HG03432 (cell line): ENCODE measurements at regions not wholly inside any gene's neighbourhood (a gene's known extent, or its start where the extent isn't known, plus 50 kb on each side); places are given as distances from the start of the nearest gene placed in this dataset.

Experiments
- ATAC-seq: cut with Tn5 transposase; IDR thresholded peaks from one replicate; pipeline ENCODE4 v1.9.1; 2021; ENCODE audit warnings: mild to moderate bottlenecking, moderate library complexity; ENCODE audit not compliant: unreplicated experiment

DNA sequence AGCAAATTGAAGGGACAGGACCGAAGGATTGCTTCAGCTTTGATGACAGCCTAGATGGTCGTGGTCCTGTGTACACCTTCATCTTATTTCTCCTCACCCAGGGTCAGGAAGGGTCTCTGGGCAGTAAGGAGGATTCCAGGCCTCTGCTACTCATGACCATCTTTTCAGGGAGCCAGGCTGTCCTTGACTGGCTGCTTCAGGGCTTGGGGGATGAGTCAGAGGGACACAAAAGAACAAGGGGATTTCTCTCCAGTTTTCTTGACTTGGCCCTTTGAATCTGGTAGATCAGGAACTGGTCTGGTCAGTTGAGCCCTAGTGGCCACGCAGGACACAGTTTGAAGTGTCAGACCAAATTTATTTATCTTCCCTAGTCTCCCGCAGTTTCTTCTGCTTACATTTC, 402.1 kb upstream of the CHD6 start:
- ATAC-seq: no peak

DNA sequence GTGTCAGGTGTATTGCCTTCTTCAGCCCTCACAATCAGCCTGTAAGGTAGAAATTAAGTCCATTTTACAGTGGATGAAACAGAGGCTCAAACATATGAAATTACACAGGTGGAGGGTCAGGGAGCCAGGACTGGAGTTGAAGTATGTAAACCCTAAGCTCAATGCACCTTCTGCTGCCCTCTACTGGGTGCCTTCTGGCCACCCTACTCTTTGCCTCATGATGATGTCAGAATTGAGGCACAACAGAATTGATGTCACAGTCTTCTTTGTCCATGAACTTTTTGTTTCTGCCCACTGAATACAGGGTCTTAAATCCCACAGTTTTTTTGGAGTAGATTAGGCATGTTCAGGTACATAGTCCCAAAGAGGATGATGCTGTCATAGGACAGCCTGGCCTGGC, 400.8 kb upstream of the CHD6 start:
- no peak for ATAC-seq

DNA sequence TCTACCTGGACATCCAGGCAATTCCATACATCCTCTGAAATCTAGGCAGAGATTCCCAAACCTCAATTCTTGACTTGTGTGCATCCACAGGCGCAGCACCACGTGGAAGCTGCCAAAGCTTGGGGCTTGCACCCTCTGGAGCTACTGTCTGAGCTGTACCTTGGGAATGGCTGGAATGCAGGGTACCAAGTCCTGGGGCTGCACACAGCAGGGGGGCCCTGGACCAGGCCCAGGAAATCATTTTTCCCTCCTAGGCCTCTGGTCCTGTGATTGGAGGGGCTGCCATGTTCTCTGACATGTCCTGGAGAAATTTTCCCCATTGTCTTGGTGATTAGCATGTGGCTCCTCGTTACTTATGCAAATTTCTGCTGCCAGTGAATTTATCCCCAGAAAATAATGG, 391.9 kb upstream of the CHD6 start:
- ATAC-seq: no peak

DNA sequence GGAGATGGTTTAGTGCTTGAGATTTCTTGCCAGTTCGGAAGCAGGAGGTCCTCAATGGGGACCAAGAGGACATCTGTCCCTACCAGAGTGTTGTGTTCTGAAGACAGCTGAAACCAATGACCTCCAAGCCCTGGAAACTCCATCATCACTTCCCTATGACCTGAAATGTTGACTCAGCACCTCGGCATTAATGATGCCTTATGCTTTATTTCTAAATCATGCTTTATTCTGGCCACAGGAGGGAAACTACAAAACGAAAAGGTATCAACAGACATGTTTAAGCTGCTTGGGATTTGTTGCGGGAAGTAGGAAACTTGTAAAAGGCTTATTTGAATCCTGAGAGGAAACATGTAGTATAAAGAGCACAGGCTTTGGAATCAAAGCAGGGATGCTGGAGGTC, 389.1 kb upstream of the CHD6 start:
- ATAC-seq: no peak

DNA sequence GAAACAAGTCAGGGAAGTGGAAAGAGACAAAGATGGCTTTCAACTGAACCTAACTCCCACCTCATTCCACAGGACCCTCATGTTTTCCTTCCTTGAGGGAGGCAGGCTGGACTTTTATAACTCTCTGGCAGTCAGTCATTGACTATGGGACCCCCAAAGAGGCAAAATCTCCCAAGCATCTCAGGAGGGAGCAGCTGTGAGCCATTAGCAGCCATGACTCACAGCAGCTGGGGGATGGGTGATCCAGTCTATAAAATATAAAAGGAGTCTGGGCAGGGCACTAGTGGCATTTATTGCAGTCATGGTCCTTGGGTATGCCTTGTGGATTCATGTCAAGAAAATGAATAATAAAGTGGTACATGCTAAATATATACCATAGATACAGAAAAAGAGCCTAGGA, 387.0 kb upstream of the CHD6 start:
- no peak for ATAC-seq

DNA sequence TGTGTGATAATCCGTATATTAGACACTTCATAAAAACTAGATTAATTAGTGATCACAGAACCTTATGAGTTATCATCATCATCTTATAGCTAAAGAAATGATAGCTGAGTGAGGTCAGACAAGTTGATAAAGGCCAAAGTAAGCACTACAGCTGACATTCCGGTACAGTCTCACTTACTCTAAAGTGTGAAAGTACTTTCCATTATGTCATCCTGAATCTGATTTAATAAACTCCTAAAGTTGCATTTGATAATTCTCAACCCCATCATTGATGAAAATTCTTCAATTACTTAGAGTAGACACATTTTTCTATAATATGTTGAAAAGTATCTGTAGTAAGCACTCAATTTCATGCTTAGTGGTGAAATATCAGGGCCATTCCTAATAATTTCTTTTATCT, 385.2 kb upstream of the CHD6 start:
- ATAC-seq: no peak

DNA sequence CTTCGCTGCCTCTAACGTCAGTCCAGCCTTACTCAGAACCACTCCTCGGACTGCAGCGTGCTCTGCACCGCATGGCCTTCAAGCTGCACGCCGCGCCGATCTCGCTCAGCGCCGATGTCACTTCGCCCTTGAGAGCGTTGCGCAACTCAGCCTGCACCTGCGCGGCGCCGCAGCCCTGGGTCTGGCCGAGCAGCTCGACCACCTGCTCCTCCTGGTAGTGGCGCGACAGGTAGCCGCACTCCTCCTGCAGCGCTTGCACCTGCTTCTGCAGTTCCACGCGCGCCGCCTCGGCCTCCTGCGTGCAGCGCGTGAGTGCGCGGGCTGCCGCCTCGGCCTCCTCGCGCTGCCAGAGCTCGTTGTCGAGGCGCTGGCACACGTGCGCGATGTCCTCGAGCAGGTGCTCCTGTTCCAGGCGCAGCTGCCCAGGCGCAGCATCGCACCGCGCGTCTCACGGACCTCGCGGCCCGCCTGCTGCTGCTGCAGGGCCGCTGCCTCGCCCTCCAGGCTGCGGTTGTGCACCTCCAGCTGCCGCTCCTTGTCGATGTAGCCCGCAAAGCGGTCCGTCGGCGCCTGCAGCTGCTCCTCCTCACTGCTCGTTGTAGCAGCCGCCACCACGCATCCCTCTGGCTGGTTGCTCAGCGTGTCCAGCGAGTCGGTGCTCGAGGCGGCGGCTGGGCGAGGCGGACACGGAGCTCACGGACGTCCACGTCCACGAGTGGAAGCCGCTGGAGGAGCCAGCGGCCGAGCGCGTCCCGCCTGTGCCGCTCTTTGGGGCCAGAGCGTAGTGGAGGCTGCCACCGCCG, 380.6 kb upstream of the CHD6 start:
- ATAC-seq: no peak

DNA sequence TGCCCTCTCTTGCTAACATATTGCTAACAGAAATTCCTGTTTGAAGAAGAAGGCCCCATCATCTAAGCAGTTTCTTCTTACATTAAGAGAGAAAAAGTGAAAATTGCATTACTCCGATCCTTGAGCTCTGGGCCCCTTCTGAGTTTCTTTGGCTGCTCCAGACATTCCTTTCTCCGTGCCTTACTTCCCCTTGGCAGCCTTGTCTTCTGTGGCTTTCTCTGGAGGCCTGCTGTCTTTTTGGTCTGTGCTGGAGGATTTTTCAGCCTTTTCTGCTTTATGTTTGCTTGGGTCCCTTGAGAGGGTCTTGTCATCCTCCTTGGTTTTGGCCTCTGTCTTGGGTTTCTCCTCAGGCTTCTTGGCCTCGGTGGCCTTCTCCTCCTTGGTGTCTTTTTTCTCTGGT, 378.8 kb upstream of the CHD6 start:
- ATAC-seq: no peak

DNA sequence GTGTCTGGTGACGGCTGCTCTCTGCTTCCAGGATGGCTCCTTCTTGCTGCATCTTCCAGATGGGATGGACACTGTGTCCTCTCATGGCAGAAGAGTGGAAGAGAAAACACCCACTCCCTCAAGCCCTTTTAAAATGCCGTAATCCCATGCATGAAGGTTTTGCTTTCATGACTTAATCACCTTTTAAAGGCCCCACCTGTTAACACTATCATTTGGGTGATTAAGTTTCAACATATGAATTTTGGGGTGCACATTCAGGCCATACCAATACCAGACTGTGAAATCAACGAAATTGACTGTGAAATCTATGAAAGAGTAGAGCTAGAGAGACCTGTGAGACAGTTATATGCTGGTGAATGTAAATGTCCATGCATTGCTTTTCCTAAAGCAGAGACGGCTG, 374.3 kb upstream of the CHD6 start:
- ATAC-seq: no peak

DNA sequence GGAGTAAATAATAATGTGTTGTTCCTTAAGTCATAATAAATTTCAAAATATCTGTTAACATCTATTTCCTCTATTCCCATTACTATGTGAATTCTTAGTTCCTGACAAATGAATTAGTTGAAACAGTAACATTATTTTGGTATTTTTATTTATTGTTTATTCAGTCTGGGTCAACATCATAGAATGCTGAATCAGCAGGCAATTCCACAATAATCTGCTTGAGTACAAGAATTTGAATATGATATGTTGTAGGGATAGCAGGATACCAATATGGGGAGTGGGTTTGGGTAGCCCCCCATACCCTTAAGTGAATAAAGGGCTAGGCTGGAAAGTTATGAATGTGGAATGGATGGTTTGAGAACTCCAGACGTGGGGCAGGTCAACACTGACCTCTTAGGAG, 373.2 kb upstream of the CHD6 start:
- no peak for ATAC-seq

DNA sequence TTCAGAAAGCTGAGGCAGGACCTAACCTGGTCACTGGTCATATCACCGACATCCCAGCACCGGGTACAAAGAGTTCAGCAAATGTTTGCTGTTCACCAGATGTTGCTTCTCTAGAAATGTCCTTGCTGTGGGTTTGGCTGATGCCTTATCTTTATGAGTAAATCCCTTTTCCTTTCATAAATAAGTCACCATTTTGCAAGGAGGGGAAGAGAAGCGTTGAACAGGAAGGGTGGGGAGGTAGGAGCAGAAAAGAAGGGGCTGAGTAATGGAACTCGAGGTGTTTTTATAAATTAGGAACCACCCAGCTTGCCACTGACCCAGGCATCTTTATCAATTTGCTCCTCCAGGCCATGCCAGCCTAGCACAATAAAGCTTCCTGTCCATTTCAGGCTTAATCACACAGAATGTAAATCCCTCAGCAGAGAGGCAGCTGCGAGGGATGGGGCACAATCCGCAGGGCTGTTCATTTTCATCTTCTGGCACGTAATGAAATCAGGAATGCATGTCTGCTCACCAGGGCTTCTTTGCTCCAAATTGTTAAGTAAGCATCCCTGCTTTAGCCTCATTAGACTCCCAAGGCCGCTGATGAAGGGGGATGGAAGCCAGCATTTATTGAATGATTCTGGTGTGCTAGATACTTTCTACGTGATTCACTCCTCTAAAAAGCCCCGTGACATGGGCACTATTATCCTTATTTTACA, 371.9 kb upstream of the CHD6 start:
- ATAC-seq: no peak

DNA sequence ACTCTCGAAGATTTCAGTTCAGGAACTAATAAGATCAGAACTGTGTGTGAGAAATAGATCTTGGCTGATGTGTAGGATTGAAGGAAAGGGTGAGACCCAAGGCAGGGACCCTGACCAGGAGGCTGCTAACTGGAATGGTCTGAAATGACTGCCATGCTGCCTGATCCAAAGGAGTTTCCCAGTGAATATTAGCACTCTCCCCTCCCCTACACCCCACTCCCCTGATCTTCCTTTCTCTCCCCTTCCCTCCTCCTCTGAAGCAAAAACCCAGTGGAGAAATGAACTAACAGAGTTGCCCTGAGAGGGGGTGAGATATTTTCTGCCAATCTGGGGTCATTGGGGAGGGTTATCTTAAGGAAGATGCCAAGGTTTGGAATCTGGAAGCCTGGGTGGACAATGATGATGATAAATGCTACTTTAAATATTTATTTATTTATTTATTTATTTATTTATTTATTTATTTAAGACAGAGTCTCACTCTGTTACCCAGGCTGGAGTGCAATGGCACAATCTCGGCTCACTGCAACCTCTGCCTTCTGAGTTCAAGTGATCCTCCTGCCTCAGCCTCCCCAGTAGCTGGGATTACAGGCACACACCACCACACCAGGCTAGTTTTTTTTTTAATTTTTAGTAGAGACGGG, 371.0 kb upstream of the CHD6 start:
- ATAC-seq: no peak

DNA sequence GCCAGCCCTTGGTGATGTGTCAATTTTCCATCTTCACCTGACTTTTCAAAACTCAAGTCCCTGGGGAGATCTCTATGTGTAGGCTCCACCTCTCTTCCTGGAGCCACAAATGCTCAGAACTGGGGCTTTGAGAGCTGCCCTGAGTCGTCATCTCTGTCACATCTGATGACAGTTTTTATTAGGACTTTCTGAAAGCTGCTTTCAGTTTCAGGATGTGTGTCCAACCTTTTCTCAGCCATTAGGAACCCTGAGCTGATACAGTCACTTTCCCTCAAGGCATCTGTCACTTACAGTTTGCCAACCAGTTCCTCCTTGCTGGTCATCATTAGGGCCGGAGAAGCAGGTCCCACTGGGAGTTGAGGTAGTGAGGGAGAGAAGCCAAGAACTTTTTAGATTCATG, 365.9 kb upstream of the CHD6 start:
- ATAC-seq: peak; percentile 79

DNA sequence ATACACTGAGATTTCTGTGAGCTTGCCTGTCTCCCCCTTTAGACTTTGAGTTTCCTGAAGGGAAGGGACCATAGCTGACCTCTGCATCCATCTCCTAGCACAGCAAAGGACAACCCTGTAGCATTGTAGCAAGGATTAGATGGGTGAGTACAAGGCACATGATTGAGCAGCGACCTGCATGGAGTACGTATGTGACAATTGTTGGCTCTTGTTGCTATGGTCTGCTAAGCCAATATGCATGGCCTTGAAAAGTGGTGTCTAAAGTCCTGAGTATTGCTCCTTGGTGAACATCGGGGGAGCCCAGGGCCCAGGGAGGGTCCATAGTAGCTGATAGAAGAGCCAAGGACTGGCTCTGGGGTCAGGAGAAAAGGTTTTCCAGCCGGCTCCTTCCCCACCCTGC, 365.0 kb upstream of the CHD6 start:
- ATAC-seq: no peak

DNA sequence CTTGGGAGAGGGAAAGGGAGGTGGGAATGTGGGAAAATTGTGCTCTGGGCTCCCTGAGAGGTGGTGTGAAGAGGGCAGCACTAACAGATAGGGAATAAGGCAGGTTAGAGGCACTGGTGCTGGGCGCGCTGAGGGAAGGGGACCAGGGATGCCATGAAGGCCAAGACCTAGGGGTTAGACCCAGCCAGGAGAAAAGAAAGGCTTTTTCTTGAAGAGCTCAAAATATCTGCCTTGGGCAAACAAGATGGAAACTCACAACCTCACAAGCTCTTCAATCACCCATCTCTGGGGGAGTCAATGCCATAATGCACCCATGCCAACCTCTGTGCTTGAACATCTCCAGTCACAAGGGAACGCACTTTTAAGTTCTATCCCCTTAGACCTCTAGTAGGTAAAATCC, 363.6 kb upstream of the CHD6 start:
- no peak for ATAC-seq

DNA sequence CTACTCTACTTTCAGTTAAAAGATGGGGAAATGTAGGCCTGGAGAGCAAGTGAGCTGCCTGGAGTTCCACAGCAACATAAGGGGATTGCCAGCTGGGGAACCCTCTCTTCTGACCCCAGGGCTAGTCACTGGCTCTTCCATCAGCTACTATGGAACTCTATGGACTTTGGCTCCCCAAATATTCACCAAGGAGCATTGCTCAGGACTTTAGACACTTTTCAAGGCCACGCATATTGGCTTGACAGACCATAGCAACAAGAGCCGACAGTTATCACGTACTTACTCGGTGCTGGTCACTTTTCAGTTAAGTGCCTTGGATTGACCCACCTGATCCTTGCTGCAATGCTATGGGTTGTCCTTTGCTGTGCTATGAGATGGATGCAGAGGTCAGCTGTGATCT, 360.7 kb upstream of the CHD6 start:
- no peak for ATAC-seq

DNA sequence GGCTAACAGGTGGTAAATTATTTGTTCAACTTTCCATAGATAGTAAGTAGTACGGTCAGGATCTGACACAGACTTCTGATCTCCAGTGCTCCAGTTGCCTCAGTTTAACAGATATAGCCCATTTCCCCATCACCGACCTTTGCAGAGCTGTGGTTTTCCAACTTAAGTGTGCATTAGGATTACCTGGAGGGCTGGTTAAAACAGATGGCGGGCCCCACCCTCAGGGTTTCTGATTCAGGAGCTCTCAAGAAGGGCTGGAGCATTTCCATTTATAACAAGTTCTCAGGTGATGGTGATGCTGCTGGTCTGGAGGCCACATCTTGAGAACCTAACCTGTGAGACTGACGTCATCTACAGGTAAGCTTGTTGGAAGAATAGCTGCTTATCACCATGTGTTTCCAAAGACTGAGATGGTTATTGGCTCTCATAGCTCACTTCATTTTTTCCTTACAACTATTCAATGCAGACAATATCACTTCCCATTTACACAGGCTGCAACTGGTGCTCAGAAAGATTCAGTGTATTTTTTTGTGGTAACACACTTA, 360.1 kb upstream of the CHD6 start:
- no peak for ATAC-seq

DNA sequence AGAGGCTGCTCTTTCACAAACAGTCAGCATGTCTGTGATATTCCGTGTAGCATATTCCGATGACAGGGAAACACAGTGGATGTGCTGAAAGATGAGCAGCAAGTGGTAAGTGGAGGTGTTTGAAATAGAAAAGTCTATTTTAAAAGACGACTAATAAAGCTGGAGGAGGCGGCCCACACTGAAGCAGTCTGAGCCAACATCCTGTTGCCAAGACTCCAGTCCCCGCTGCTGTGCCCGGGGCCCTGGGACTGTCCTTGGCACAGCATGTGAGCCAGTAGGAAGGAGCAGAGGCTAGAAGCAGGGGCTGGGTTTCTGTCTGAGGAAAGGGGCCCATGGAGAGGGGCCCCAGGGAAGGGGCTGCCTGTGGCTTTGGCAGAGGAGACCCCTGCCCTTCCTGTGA, 351.5 kb upstream of the CHD6 start:
- no peak for ATAC-seq

DNA sequence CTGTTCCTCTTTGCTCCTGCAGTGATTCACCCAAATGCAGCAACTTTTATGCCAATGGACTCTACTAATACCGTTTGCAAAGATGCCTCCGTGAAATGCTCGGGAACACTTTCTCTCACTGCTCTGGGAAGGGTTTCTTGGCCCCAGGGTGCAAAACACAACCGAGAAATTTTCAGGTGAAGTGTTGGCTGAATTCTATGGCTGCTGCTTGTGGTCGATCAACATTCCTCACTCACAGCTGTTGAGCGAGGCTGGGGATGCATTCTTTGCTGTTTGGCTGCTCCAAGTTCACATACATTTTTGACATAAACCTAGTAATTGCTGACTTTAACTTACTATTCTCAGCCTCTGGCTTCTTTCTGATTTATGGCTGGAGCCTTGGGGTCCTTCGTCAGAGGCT, 342.0 kb upstream of the CHD6 start:
- no peak for ATAC-seq

DNA sequence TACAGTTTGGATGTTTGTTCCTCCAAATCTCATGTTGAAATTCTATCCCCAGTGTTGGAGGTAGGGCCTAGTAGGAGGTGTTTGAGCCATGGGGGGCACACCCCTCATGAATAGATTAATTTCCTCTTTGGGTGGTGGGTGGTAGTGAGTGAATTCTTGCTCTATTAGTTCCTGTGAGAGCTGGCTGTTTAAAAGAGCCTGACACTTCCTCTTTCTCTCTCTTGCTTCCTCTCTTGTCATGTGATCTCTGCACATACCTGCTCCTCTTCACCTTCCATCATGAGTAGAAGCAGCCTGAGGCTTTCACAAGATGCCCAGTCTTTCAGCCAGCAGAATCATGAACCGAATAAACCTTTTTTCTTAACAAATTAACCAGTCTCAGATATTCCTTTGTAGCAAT, 340.2 kb upstream of the CHD6 start:
- no peak for ATAC-seq

DNA sequence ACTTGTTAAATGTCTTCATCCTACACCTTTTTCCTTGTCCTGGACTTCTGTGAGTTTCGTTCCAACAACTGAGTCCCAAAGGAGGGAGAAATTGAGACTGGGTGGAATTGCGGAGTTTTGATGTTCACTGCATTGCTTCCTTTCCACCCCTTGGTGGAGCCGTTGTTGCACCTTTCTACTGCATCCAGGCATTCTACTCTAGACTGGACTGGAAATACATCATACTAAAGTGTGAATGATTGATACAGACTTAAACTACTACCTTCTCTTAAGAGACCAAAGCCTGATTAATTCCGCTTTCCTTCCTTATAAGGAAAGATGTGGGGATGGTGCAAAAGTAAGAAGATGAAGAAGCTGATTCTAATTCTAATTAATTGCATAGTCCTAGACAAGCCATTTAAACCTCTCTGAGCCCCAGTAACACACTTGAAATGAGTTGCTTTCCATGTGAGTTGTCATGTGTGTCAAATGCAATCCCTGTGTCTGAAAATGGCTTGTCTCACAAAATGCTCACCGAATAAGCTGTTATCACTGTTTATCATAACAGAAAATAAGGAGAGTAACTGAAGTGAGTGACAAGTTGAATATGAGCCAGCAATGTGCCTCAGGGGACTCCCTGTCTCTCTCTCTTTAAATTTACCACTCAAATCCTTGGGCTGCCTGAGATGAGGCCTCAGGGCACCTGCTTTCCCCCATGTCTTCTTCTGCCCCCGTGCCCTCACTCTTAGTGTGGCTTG, 338.3 kb upstream of the CHD6 start:
- ATAC-seq: no peak
